Putamen (tissue), 1 donor: ENCODE measurements at regions not wholly inside any gene's neighbourhood (a gene's known extent, or its start where the extent isn't known, plus 50 kb on each side); places are given as distances from the start of the nearest gene placed in this dataset.

Experiments
- DNase-seq: peaks from one replicate; pipeline ENCODE4 v3.0.0-alpha.2; 2016; ENCODE audit warnings: low spot score

DNA sequence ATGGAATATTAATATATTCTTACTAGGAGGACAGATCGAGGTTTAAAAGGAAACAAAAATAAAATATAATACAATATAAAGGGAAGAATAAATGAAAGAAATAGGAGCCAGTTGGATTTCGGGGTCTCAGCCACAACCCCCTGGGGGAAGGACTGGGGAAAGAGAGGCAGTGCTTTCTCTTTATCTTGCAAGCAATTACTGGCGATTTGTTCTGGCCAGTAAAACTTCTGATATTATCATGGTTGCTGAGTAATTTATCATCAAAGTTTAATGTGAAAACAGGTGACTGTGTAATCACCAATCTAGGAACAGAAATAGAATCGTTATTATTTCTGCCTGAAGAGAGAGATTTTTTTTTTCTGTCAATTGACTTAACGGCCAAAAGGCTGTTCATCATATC, 917.7 kb upstream of the CELF4 start:
- no peak for DNase-seq

DNA sequence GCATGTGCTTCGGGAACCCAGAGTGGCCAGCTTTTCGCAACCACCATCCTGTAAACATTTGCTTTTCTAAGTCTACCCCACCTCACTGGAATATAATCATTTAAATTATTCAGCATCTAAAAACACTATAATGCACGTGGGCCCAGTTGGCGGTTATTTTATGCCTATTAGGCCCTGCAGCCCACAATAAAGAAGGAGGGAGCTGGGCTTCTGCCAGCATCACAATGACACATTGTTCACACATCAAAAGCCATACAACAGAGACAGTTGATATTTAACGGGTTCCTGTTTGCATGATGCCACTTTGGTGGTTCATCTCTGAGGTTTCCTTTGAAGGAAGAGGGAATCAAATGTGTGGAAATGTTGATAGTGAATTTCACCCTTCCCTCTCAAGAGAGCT, 916.0 kb upstream of the CELF4 start:
- peak; percentile 30 for DNase-seq

DNA sequence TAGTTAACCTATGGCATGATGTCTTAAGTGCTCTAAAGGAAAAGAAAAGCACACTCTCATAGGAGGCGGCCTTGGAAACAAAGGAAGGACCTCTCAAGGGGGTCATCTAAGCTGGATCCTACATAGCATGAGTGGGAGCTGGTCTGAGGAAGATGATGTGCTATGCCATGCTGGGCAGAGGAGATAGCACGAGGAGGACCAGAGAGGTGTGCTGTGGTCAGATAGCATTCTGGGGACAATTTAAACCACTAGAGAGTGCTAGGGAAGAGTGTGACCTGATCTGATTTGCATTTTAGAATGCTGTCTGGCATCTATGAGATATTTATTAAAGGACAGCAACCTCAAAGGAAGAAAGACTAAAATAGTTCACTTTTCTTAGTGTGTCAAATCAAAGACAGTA, 910.1 kb upstream of the CELF4 start:
- no peak for DNase-seq

DNA sequence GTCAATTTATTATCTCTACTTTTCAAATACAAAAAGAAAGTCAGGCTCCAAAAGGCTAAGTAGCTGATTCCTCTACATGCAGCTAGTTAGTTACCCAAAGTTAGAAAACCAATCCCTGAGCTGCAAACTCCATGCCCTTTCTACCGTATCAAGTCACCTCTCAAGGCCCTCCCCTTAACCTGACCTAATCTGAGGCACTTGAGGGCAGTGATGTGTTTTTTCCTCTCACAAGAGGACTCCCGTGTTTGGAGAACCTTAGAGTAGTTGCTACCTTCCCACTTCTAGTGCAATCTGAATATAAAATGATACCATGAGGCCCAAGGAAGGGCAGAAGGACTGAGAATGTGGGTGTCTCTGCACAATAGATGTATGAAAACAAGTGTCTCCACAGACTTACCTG, 907.9 kb upstream of the CELF4 start:
- no peak for DNase-seq

DNA sequence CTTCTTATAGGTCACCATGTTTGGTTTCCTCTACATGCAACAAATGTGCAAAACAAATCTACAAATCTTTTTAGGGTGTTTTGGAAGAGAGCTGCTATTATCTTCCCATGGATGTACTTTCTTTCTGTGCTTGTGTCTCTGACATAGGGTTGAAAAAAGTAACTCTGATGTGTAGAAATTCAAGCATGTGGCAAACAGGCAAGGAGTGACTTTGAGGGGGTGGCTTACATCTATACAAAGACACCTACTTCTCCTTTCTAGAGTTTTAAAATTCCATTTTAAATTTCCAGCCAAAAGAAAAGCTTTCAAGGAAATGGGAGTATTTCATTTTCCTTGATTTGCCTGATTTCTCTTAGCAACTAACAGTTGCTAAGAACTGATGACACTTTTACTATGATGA, 904.8 kb upstream of the CELF4 start:
- peak; percentile 47 for DNase-seq

DNA sequence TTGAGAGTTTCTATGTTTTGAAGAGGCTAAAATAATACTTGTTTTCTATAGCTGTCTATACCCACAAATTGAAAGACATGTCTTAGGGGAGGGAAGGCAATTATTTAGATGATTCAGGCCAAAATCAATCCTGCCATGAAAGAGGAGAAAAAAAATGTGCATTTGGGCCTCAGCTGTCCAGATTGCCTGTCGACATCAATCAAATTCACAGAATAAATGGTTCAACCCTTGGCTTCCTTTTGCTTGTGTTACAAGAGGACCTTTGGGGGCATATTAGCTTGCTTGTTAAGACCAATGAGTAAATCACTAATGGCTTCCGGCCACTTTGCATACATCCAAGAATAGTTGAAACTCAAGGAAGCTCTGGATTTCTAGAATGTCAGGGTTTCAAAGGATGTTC, 900.8 kb upstream of the CELF4 start:
- DNase-seq, result no peak

DNA sequence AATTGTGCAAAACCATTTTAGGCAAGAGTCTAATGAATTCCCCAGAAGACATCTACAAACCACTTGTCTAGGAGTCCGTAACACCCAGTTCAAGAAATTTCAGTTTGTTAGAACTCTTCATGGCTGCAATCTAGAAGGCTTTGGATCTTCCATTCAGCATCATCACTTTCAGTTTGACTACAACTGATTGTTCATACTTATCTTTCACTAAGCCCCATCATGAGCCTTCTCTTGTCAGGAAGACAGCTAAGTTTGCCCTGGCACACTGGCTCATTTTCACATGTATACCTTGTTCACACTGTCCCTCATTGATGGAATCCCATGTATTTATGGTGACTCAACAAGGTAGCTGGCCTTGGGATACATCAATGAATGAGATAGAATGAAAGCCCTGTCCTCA, 898.4 kb upstream of the CELF4 start:
- no peak for DNase-seq

DNA sequence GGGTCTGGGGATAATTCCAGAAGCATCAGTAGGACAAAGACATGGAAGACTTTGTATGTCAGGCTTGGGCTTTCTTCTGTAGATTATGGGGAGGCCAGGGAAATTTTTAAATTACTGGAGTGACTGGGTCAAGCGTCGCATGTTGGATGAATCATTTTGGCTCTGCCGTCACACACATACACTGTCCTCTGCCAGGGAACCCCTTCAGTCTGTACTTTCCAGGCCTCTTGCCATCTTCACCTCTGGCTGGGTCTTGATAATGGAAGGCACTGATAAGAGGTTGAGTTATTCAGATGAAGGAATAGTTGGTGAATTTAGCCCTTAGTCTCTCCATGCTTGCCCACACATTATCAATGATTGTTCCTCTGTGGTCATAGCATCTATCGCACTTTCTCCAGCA, 895.1 kb upstream of the CELF4 start:
- DNase-seq, result no peak

DNA sequence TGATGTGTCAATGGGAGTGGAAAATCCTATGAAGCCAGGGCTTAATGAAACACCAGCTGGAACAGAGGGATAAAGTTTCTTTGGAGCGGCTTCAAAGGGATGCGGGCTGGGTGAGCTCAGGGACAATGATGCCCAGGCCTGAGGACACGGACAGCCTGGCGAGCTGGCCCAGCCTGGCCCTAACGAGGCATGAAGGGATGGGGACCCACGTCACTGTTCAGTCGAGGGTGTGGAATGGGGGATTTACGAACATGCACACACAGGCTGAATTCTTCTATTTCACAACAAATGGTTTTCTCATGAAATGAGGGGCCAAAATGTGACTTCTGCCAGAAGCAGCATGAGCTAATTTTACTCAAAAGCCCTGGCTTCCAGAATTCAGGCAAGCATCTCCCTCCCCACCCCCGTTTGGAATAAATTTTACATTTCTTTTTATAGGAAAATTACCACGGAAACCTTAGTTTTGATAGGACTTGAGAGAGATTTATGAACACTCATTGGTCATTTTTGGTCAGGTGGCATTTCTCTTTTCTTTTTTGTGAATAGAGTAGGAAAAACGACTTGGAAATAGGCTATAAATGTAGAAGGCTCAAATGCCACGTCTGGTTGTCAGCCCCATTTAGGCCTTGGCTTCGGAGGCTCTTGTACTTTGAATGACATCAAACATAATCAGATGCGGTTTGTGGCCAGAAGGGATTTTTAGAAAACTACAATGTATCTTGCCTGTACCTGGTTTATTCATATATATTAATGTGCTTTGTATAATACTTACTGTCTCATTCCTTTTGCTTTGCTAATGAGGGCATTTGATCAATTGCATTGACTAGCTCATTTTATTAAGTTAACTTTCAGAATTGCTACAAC, 893.8 kb upstream of the CELF4 start:
- DNase-seq, result no peak

DNA sequence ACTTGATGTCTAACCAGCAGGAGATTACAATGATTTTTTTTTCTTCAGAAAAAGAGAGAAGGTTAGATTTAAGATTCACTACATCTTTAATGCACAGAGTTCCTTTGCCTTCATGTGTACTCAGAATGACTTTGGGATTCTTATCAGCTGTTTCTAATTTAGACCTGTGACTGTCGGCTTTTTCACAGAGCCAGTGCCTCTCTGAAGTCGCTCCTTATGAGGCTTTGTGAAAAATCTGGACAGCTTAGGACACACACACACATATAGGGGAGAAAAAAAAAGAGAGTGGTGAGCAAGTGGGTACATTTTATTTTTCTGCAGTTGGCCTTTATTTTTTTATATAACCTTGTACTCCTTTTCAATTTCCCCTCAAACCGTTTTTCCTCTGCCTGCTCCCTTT, 893.1 kb upstream of the CELF4 start:
- no peak for DNase-seq

DNA sequence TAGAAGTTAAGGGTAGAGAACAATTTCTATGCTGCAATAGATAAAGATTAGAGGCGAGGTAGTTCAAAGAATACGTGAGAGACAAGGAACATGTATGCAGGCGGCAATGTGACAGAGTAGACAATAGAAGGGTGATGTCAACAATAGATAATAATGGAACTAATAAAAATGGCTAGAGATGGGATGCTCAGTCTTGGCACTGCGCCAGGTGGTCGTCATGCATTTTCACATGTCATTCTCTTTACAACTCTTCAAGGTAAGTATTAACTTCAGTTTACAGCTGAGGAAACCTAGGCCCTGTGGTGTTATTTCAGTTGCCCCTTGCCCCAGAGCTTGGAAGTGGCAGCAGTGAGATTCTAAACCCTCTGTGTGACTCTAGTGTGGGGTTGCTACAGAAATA, 890.7 kb upstream of the CELF4 start:
- DNase-seq, result no peak

DNA sequence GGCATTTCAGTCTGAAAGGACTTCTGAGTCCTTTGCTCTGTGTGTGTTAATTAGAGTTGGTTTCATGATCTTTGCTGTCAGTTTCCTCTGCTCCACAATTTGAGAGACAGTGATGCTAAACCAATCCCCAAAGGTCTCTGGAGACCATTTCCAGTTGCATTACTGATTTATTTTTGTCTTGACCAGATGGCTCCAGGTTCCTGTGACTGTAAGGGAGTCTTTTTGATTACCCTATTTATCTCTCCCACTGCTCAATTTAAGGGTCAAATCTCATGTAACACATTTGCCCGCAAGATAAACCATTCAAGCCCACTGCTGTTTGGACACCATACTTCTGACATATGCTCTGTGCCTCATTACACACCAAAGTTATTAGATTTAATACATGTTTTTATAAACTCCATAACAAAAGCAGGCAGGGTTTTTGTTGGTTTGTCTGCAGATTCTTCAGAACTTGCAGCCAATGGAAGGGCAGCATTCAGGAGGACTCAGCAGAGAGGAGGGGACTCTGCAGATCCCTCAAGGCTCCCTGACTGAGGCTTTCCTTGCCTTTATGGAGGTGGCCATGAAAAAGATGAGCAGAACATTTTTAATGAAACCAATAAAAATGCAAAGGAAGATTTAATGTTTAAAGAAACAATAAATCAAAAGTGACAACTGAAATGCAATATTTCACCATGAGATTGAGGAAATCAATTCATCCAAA, 889.3 kb upstream of the CELF4 start:
- no peak for DNase-seq

DNA sequence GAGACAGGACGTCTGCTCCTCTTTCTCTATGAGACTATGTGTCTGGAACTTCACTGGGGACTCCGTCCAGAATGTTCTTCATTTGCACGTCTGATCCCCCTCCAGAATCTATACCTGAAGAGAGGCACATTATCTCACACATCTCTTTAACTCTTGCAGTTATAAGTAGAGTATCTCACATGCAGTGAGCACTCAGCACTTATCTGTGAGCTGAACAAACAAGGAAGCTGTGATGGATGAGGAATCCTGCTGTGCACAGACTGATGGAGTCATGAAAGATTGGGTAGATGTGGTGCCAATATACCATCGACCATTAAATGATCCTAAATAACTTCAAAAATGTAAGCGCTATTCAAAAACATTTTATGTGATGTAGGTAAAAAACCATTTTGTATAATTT, 888.3 kb upstream of the CELF4 start:
- no peak for DNase-seq

DNA sequence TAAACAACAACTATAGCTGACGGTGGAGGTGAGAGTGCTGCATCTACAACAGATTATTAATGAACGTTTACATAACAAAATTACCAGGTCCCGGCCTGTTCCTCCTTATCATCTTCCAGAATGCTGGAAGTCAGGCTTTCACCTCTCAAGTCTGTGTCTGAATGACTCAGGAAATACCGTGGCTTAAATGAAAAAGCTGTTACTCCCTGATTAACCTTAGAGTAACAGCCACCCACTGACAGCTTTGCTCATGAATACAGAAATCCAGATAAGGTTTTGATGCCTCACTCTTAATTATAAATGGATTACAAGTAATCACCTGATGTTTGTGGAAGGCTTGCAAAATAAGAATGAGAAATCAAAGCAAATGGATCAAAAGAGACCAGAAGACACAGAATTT, 885.3 kb upstream of the CELF4 start:
- DNase-seq, result peak; percentile 7

DNA sequence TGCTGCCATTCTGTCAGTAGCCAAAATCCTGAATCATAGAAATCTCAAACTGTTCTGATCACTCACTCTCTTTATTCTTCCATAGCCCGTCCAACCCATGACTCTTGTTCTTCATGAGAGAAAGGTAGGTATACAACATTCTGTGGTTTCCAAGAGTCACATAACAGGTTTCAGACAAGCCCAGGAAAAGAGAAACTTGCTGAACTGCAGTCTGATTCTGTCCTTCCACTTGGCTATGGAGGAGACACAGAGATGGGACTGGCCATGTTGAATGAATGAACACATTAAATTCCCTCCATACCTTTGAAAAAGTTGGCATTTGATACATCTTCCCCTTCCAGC, 880.2 kb upstream of the CELF4 start:
- DNase-seq, result no peak

DNA sequence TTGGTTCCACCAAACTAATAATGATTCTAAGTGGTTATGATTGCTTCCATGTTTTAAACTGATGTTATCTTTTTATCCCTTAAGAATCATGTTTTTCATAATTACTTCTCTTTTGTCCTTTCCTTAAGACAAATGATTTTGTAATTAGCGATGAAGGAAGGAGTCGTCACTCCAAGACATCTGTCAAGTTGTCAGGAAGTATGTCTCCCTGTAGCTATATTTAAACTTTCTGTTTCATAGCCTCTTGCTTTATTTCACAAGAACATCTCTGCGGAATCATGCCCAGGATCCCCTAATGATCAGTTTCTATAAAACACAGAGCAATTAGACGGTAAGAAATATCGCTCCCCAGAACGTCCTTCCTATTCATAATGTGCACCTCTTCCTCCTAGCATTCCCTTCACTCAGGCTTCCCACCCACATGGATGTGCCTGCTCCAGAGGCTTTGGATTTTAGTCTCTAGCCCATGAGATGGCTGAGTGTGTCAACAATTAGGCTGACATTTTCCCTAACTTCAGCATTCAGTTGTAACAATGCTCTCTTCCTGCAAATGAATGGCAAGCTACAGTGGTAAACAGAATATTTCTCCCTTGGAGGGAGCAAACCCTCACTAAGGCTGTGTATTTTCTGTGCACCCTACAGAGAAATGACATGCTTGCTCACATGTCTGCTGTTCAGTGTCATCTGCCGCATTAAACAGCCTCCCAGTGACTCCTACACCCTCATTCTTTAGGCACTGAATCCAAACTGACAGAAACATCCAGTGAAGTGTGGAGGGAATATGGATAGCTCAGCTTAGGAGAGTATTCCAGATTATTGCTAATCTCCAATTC, 879.6 kb upstream of the CELF4 start:
- peak; percentile 22 for DNase-seq

DNA sequence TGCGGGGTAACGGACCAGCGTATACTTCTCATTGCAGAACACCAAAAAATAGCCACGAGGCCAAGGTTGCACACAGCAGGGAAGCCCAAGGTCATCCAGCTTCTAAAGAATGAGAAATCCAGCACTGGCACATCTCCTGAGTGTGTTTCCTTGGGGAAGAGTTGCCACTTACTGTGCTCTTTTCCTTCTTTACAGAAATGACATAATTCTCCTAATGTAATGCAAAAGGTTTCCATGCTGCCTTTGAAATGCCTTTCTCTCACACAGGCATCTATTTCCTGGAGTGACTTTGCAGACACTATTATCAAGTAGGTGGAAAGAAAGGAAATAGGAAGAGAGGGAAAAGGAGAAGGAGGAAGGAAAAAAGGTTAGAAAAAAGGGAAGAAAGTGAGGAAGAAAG, 862.1 kb upstream of the CELF4 start:
- no peak for DNase-seq

DNA sequence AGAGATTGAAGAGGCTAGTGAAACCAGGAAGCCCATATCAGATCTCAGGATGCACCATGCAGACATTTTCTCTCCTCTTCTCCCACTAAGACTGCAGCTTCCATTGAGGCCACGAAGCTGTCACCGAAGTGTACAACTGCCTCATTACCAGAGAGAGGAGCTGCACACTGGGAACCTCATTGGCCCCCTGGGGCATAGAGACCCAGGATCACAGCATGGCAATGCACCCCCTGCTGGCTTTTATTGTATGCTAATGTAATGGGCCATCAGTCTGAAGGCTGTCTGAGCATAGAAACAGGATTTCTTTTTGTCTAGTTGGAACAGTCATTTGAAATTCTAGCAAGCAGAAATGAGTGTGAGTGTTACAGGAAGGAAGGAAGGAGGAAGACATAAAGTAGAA, 861.6 kb upstream of the CELF4 start:
- no peak for DNase-seq

DNA sequence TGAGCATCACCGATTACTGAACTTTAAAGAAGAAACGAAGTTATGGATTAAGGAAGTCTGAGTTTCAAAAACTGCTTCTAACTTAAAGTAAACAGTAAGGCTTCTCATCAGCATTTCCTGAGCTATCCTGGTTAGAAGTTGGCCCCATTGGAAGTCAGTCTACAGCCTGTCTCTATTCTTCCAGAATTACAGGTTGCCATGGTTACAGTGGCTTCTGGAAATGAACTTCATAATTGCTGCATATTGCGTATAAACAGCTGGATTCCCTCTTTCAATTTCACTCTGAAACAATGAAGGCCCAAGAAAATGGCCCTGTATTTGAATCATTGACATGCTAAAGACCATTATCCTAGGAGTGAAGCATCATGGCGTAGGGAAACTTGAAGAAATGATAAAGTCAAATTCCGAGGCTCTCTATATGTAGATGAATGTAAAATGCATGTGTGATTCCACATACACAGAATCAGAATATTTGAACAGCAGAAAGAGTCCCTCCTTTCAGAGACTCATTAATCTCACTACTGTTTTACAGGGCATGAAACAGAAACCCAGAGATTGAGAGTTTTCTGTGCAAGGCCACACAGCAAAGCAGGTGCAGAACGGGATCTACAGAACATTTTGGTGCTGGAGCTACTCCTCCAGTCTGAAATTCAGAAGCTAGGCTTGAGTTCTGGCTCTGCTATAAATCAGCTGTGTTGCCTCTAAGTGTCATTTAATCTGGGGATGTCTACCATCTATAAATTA, 856.4 kb upstream of the CELF4 start:
- DNase-seq, result no peak

DNA sequence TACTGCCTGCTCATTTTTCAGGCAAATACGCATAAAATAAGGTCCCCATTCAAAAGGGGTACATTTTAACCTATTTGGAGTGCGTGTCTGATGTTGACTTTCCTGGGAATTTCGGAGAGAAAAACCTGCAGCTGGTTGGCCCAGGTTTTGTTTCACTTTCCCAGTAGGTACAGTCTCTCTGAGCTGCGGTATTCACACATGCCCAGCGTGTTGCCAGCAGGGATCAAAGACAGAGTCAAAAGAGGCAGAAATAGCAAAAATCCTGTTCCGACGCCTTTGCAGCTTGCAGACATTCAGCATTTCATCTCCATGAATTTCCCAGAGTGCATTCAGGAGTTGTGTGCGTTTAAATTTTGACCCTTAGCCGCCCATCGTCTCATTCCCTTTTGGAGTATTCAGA, 855.4 kb upstream of the CELF4 start:
- DNase-seq, result no peak

DNA sequence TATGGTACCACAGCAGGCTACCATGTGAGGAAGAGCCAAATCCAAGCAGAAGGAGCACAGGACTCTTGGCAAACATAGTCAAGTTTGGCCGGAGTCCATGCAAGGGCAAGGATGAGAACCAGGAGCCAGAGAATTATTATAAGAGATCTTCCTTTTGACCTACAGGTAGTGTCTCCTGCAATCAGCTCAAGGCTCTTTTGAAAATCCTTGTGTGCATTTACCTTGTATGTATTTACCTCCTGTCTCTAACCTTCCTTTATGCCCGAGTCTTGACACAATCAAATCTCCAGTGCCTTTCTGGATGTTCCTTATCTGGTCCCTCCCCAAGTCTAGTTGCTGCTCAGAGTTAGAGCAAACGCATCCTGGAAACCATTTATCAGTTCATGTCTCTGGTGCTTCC, 855.0 kb upstream of the CELF4 start:
- DNase-seq, result no peak

DNA sequence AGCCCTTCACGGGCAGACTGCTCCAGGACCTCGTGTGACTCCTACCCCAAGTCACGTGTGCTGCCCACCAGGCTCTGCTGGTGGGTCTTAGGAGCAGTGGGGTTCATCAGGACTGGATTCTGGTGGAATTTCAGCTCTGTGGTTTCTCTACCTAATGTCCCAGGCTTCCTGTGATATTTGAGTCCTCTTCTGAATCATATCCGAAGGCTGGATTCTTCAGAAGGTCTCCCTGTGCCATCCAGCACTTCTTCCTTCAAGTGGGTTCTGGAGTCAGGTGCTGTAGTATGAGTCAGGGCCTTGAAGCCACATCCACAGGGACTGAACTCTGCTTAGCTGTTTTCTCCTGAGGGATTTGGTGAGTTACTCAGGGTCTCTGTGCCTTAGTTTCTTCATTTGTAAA, 850.2 kb upstream of the CELF4 start:
- no peak for DNase-seq
